IMR-90 (cell line): ENCODE measurements at regions not wholly inside any gene's neighbourhood (a gene's known extent, or its start where the extent isn't known, plus 50 kb on each side); places are given as distances from the start of the nearest gene placed in this dataset.
A peak's percentile ranks its signal among the peaks of the same experiment; 100 is the strongest.

Experiments
- ATAC-seq: fragments of 200-7000 bp; cut with Tn5 transposase; 2 replicates; pipeline ENCODE4 v1.9.1; 2020; ENCODE audit warnings: low read depth, mild to moderate bottlenecking, moderate library complexity
- BruUV-seq: library from RNA; stranded (reverse); fragments of 400-500 nt; replicated peaks from 2 replicates; lab custom pipeline; 2021; lab: Mats Ljungman, UMichigan
- CTCF ChIA-PET: fragments of 300-600 bp; formaldehyde crosslinking; extraction: SDS; loops from one replicate; lab custom pipeline; 2021; ENCODE audit warnings: antibody characterized with exemption; lab: Yijun Ruan, JAX
- POLR2A ChIA-PET: fragments of 300-600 bp; sonication (Branson Sonifier 250); formaldehyde crosslinking; loops from one replicate; lab custom pipeline; 2022; ENCODE audit warnings: antibody characterized with exemption; ENCODE audit not compliant: unreplicated experiment; lab: Charles Lee
- DNase-seq: peaks from one replicate; pipeline ENCODE4 v3.0.0; 2013
- H2AFZ ChIP-seq: replicated peaks from 2 replicates; pipeline ENCODE3; 2013; ENCODE audit warnings: low read length, mild to moderate bottlenecking; ENCODE audit not compliant: poor library complexity
- H2AK5ac ChIP-seq: 2 replicates; pipeline ENCODE4 v1.6.1; 2013; ENCODE audit warnings: low read depth, low read length, inconsistent platforms
- H2AK9ac ChIP-seq: replicated peaks from 2 replicates; pipeline ENCODE3; 2013; ENCODE audit warnings: mild to moderate bottlenecking, low read depth, low read length, moderate library complexity; ENCODE audit not compliant: poor library complexity
- H2BK120ac ChIP-seq: 2 replicates; pipeline ENCODE4 v1.6.1; 2013; ENCODE audit warnings: low read depth, low read length, inconsistent platforms
- H2BK15ac ChIP-seq: 3 replicates; pipeline ENCODE4 v1.6.1; 2013; ENCODE audit warnings: low read depth, low read length, inconsistent platforms
- H2BK20ac ChIP-seq: 2 replicates; pipeline ENCODE4 v1.6.1; 2013; ENCODE audit warnings: low read depth, mild to moderate bottlenecking, inconsistent platforms, low read length, moderate library complexity
- H2BK5ac ChIP-seq: 2 replicates; pipeline ENCODE4 v1.6.1; 2013; ENCODE audit warnings: mild to moderate bottlenecking, low read depth, low read length, inconsistent platforms; ENCODE audit not compliant: poor library complexity, severe bottlenecking
- H3K14ac ChIP-seq: replicated peaks from 2 replicates; pipeline ENCODE4 v1.6.1; 2013; ENCODE audit warnings: low read depth, low read length, inconsistent platforms
- H3K18ac ChIP-seq: 2 replicates; pipeline ENCODE4 v1.6.1; 2013; ENCODE audit warnings: low read depth, low read length, control low read depth
- H3K23ac ChIP-seq: 2 replicates; pipeline ENCODE4 v1.6.1; 2013; ENCODE audit warnings: low read depth, low read length, inconsistent platforms
- H3K27ac ChIP-seq: 2 replicates; pipeline ENCODE4 v1.5.1; 2013; ENCODE audit warnings: mild to moderate bottlenecking, control low read depth, low read length; ENCODE audit not compliant: insufficient read depth
- H3K27me3 ChIP-seq: 2 replicates; pipeline ENCODE4 v1.6.1; 2013; ENCODE audit warnings: low read length; ENCODE audit not compliant: control insufficient read depth, insufficient read depth
- H3K36me3 ChIP-seq: 2 replicates; pipeline ENCODE4 v1.6.1; 2013; ENCODE audit warnings: low read length, mixed read lengths; ENCODE audit not compliant: control insufficient read depth, insufficient read depth
- H3K4ac ChIP-seq: 2 replicates; pipeline ENCODE4 v1.6.1; 2013; ENCODE audit warnings: low read depth, low read length, inconsistent platforms
- H3K4me1 ChIP-seq: 2 replicates; pipeline ENCODE4 v1.6.1; 2013; ENCODE audit warnings: low read length, mixed read lengths; ENCODE audit not compliant: control insufficient read depth, insufficient read depth
- H3K4me2 ChIP-seq: 2 replicates; pipeline ENCODE4 v1.6.1; 2013; ENCODE audit warnings: low read depth, mild to moderate bottlenecking, control low read depth, low read length, moderate library complexity
- H3K4me3 ChIP-seq: 2 replicates; pipeline ENCODE4 v1.5.1; 2013; ENCODE audit warnings: low read depth, mild to moderate bottlenecking, control low read depth, low read length, moderate library complexity; ENCODE audit not compliant: insufficient read depth
- H3K56ac ChIP-seq: 2 replicates; pipeline ENCODE4 v1.6.1; 2013; ENCODE audit warnings: low read length, inconsistent platforms; ENCODE audit not compliant: insufficient read depth; ENCODE audit errors: extremely low read depth
- H3K79me1 ChIP-seq, 2 experiments: 2 replicates each; pipeline ENCODE4 v1.6.1; 2013; ENCODE audit warnings: low read length in 2 of 2, inconsistent platforms in 1 of 2, low read depth in 1 of 2
- H3K9ac ChIP-seq: 2 replicates; pipeline ENCODE4 v1.6.1; 2013; ENCODE audit warnings: low read depth, low read length, control low read depth
- H3K9me1 ChIP-seq: 2 replicates; pipeline ENCODE4 v1.6.1; 2013; ENCODE audit warnings: low read length, inconsistent platforms; ENCODE audit not compliant: insufficient read depth
- H3K9me3 ChIP-seq: 2 replicates; pipeline ENCODE4 v1.6.1; 2013; ENCODE audit warnings: low read length; ENCODE audit not compliant: control insufficient read depth, insufficient read depth
- H4K20me1 ChIP-seq: 2 replicates; pipeline ENCODE4 v1.6.1; 2013; ENCODE audit warnings: low read length, inconsistent platforms; ENCODE audit not compliant: insufficient read depth
- H4K5ac ChIP-seq: 2 replicates; pipeline ENCODE4 v1.6.1; 2013; ENCODE audit warnings: mild to moderate bottlenecking, low read depth, low read length, control low read depth
- H4K8ac ChIP-seq, 2 experiments: 2 replicates each; pipeline ENCODE4 v1.6.1; 2013; ENCODE audit warnings: low read depth in 2 of 2, low read length in 2 of 2, control low read depth in 1 of 2, inconsistent platforms in 1 of 2
- H4K91ac ChIP-seq: 2 replicates; pipeline ENCODE4 v1.6.1; 2013; ENCODE audit warnings: low read depth, low read length, inconsistent platforms; ENCODE audit not compliant: insufficient read depth
- BHLHE40 ChIP-seq: fragments of 150-350 bp; IDR thresholded peaks from 2 replicates; pipeline ENCODE4 v1.6.1; 2016; ENCODE audit warnings: mild to moderate bottlenecking, low read depth, low read length
- CEBPB ChIP-seq: IDR thresholded peaks from 2 replicates; pipeline ENCODE4 v1.6.1; 2012; ENCODE audit warnings: low read depth, low read length, improper control_type of control experiment
- FOS ChIP-seq: fragments of 150-350 bp; IDR thresholded peaks from 2 replicates; pipeline ENCODE4 v1.6.1; 2016; ENCODE audit warnings: low read depth, low read length
- MAFK ChIP-seq: IDR thresholded peaks from 2 replicates; pipeline ENCODE4 v1.6.1; 2012; ENCODE audit warnings: low read depth, low read length, improper control_type of control experiment
- NFE2L2 ChIP-seq: fragments of 150-350 bp; IDR thresholded peaks from 2 replicates; pipeline ENCODE4 v1.6.1; 2016; ENCODE audit warnings: low read depth, mild to moderate bottlenecking, low read length
- POLR2A ChIP-seq: IDR thresholded peaks from 2 replicates; pipeline ENCODE4 v1.6.1; 2012; ENCODE audit warnings: mild to moderate bottlenecking, low read depth, low read length
- RAD21 ChIP-seq: IDR thresholded peaks from 2 replicates; pipeline ENCODE4 v1.6.1; 2012; ENCODE audit warnings: low read length, improper control_type of control experiment
- RFX5 ChIP-seq: IDR thresholded peaks from 2 replicates; pipeline ENCODE4 v1.8.0; 2012; ENCODE audit warnings: low read depth, mild to moderate bottlenecking, low read length, moderate library complexity
- SMC3 ChIP-seq: fragments of 150-350 bp; IDR thresholded peaks from 2 replicates; pipeline ENCODE4 v1.6.1; 2016; ENCODE audit warnings: low read depth, mild to moderate bottlenecking, antibody characterized with exemption, low read length, moderate library complexity
- WGBS, 2 experiments: methylation state at CpG; one replicate each; pipeline versions ENCODE4 v1.1.5 to v1.1.7; 2013; ENCODE audit warnings: missing lambda C conversion rate in 2 of 2; ENCODE audit not compliant: insufficient read length in 1 of 2; ENCODE audit errors: extremely low coverage in 2 of 2; 5-methylcytosine and 5-hydroxymethylcytosine counted together
- dilution Hi-C: fragments of 300-500 bp; cut with HindIII; formaldehyde crosslinking; loops from one replicate; pipeline ENCODE4 v1.14.3; 2018; ENCODE audit warnings: low sequenced_read_pairs; ENCODE audit not compliant: unreplicated experiment
- in situ Hi-C: fragments of 300-500 bp; cut with MboI; formaldehyde crosslinking; loops from 3 replicates; pipeline ENCODE4 v1.14.3; 2019; ENCODE audit warnings: low sequenced_read_pairs, inconsistent platforms, mixed read lengths
- intact Hi-C: fragments of 100-400 bp; cut with micrococcal nuclease; formaldehyde crosslinking; loops from 2 replicates; pipeline ENCODE4 v1.10.0; 2022
- TF ChIP-seq, protein P1 (sequence below): fragments of 150-350 bp; IDR thresholded peaks from 2 replicates; pipeline ENCODE4 v1.6.1; 2016; ENCODE audit warnings: low read depth, mild to moderate bottlenecking, low read length, moderate library complexity, borderline replicate concordance
- TF ChIP-seq, protein P2 (sequence below): fragments of 150-350 bp; IDR thresholded peaks from 2 replicates; pipeline ENCODE4 v1.6.1; 2017; ENCODE audit warnings: mild to moderate bottlenecking, antibody characterized with exemption, low read length, low read depth

DNA sequence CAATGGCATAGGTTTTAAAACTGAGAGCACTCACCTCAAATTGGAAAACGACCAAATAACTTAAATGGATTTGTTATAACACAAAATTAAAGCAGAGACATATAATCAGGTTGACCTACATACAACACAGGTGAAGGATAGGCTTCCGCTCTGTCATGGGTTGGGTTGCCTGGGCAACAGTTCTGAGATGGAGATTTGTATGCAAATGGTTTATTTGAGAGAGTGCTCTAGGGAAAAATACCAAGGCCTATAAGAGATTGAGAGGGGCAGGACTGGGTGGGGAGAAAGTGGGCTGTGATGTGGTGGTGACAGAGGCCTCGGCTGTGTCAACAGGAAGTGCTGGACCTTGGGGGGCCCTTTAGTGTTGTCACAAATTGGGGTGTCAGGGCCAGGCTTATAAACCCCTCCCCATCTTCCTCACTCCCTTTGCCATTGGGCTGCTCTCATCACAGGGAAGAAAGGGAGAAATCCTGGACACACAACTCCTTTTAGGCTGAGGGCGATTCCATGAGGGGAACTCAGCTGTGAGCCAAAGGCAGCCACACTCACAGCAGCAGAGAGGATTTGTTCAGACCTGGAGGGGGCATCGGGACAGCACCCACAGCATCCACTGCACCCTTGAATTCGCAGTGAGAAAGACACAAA is 105.4 kb upstream of the LYZL1 start:
- no peak overlapping the region for H4K5ac ChIP-seq
- H4K20me1 ChIP-seq, result no peaks in the 10 kb centered on the region
- H2BK5ac ChIP-seq, result no peak overlapping the region
- H2BK120ac ChIP-seq, result no peak overlapping the region
- no peak overlapping the region for H3K4ac ChIP-seq
- no peak overlapping the region for H3K23ac ChIP-seq
- H3K4me3 ChIP-seq, result no peak overlapping the region
- no peak overlapping the region for H2BK15ac ChIP-seq
- peaks cover 2% of the 10 kb centered on the region; the same call in 1 of the 2 replicates for H3K4me1 ChIP-seq
- peaks cover 29% of the 10 kb centered on the region for H3K27me3 ChIP-seq
- intact Hi-C loops (no loop called here), in situ Hi-C loops (no loop called here), dilution Hi-C loops (no loop called here)
- no peak overlapping the region for H4K91ac ChIP-seq
- peak overlapping the region; percentile 43 for H2AFZ ChIP-seq
- ChIA-PET POLR2A (no interaction called here), CTCF (no interaction called here)
- H3K9me3 ChIP-seq, result no peaks in the 10 kb centered on the region
- no peak for ATAC-seq
- no peak overlapping the region for H2BK20ac ChIP-seq
- no peaks in the 10 kb centered on the region for H3K36me3 ChIP-seq
- no peak overlapping the region for H3K4me2 ChIP-seq
- no peak overlapping the region for H3K27ac ChIP-seq
- no peak for DNase-seq
- H2AK5ac ChIP-seq, result 0 out of 2 replicates have a peak overlapping the region, but pooled peaks have one; percentile 14
- H3K18ac ChIP-seq, result no peak overlapping the region
- no CpG with 5 or more reads among the region's 6 CpGs for WGBS, 2 experiments
- H2AK9ac ChIP-seq, result no peak overlapping the region
- TF ChIP-seq, protein P1, sequence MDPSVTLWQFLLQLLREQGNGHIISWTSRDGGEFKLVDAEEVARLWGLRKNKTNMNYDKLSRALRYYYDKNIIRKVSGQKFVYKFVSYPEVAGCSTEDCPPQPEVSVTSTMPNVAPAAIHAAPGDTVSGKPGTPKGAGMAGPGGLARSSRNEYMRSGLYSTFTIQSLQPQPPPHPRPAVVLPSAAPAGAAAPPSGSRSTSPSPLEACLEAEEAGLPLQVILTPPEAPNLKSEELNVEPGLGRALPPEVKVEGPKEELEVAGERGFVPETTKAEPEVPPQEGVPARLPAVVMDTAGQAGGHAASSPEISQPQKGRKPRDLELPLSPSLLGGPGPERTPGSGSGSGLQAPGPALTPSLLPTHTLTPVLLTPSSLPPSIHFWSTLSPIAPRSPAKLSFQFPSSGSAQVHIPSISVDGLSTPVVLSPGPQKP, result no peak
- no peak for TF ChIP-seq SMC3
- TF ChIP-seq NFE2L2, result no peak
- TF ChIP-seq POLR2A, result no peak
- TF ChIP-seq, protein P2, sequence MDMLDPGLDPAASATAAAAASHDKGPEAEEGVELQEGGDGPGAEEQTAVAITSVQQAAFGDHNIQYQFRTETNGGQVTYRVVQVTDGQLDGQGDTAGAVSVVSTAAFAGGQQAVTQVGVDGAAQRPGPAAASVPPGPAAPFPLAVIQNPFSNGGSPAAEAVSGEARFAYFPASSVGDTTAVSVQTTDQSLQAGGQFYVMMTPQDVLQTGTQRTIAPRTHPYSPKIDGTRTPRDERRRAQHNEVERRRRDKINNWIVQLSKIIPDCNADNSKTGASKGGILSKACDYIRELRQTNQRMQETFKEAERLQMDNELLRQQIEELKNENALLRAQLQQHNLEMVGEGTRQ, result no peak
- TF ChIP-seq MAFK, result no peak
- TF ChIP-seq CEBPB, result no peak
- TF ChIP-seq RAD21, result no peak
- TF ChIP-seq RFX5, result no peak
- no peak for TF ChIP-seq FOS
- no peak for TF ChIP-seq BHLHE40
- no peak overlapping the region for H4K8ac ChIP-seq
- no peaks in the 10 kb centered on the region for H3K79me1 ChIP-seq
- no peak overlapping the region for H3K56ac ChIP-seq
- H3K14ac ChIP-seq, result no peak overlapping the region
- no TSS peak for BruUV-seq
- H3K9me1 ChIP-seq, result no peaks in the 10 kb centered on the region
- no peak overlapping the region for H3K9ac ChIP-seq
